Hepatocyte (in vitro differentiated cells): ENCODE measurements at regions not wholly inside any gene's neighbourhood (a gene's known extent, or its start where the extent isn't known, plus 50 kb on each side); places are given as distances from the start of the nearest gene placed in this dataset.

Experiments
- DNase-seq: peaks from one replicate; pipeline ENCODE4 v3.0.0-alpha.2; 2016; ENCODE audit warnings: low spot score
- H2AFZ ChIP-seq: fragments of 200-600 bp; sonication (generic); 2 replicates; pipeline ENCODE4 v1.6.0; 2016; ENCODE audit warnings: antibody characterized with exemption, mild to moderate bottlenecking
- H3K27ac ChIP-seq: fragments of 200-600 bp; sonication (generic); 2 replicates; pipeline ENCODE4 v1.5.1; 2016; ENCODE audit warnings: mild to moderate bottlenecking
- H3K27me3 ChIP-seq: fragments of 200-600 bp; sonication (generic); 2 replicates; pipeline ENCODE4 v1.6.1; 2016
- H3K36me3 ChIP-seq: fragments of 200-600 bp; sonication (generic); replicated peaks from 2 replicates; pipeline ENCODE4 v1.5.1; 2016; ENCODE audit warnings: low read depth; ENCODE audit not compliant: insufficient read depth
- H3K4me1 ChIP-seq: fragments of 200-600 bp; sonication (generic); 2 replicates; pipeline ENCODE4 v1.5.1; 2016; ENCODE audit warnings: mild to moderate bottlenecking, moderate library complexity; ENCODE audit not compliant: insufficient read depth
- H3K4me2 ChIP-seq: fragments of 200-600 bp; sonication (generic); 2 replicates; pipeline ENCODE4 v1.6.0; 2016
- H3K4me3 ChIP-seq: fragments of 200-600 bp; sonication (generic); 2 replicates; pipeline ENCODE4 v1.5.1; 2016; ENCODE audit warnings: mild to moderate bottlenecking
- H3K79me2 ChIP-seq: fragments of 200-600 bp; sonication (generic); 2 replicates; pipeline ENCODE4 v1.6.0; 2017; ENCODE audit warnings: mild to moderate bottlenecking
- H3K9me2 ChIP-seq: fragments of 200-600 bp; sonication (generic); replicated peaks from 2 replicates; pipeline ENCODE4 v1.6.0; 2017; ENCODE audit warnings: mild to moderate bottlenecking; ENCODE audit not compliant: insufficient read depth
- H3K9me3 ChIP-seq: fragments of 200-600 bp; sonication (generic); 2 replicates; pipeline ENCODE4 v1.5.1; 2016; ENCODE audit warnings: low read depth, mild to moderate bottlenecking
- H4K20me1 ChIP-seq: fragments of 200-600 bp; sonication (generic); 2 replicates; pipeline ENCODE4 v1.6.0; 2016; ENCODE audit warnings: mild to moderate bottlenecking; ENCODE audit not compliant: insufficient read depth, poor library complexity, severe bottlenecking
- CTCF ChIP-seq: fragments of 200-600 bp; sonication (generic); IDR thresholded peaks from 2 replicates; pipeline ENCODE4 v1.5.1; 2016; ENCODE audit warnings: antibody characterized with exemption, mild to moderate bottlenecking; ENCODE audit not compliant: poor library complexity
- EZH2 ChIP-seq: fragments of 200-600 bp; sonication (generic); IDR thresholded peaks from 2 replicates; pipeline ENCODE4 v1.6.1; 2016; ENCODE audit warnings: antibody characterized with exemption, mild to moderate bottlenecking, borderline replicate concordance
- EZH2phosphoT487 ChIP-seq: fragments of 200-600 bp; sonication (generic); IDR thresholded peaks from one replicate; pipeline ENCODE4 v1.6.1; 2018; ENCODE audit warnings: antibody characterized with exemption, mild to moderate bottlenecking, low read depth, moderate library complexity; ENCODE audit not compliant: unreplicated experiment, severe bottlenecking
- WGBS: methylation state at CpG from one replicate; pipeline ENCODE4 v1.1.6; 2016; ENCODE audit warnings: low lambda C conversion rate; ENCODE audit errors: missing lambda C conversion rate; 5-methylcytosine and 5-hydroxymethylcytosine counted together

- Histone ChIP-seq H3K79me2 (no peaks in the 10 kb centered on the region), H3K9me3 (no peaks in the 10 kb centered on the region), H3K36me3 (no peaks in the 10 kb centered on the region), H2AFZ (no peak overlapping the region), H3K4me1 (no peaks in the 10 kb centered on the region), H4K20me1 (no peaks in the 10 kb centered on the region), H3K4me3 (no peak overlapping the region), H3K27ac (no peak overlapping the region), H3K27me3 (no peaks in the 10 kb centered on the region), H3K9me2 (no peaks in the 10 kb centered on the region), H3K4me2 (no peak overlapping the region)
- DNase-seq = no peak
- WGBS = 78% methylated on average over 11 of the region's 11 CpGs
- TF ChIP-seq EZH2 = no peak
- TF ChIP-seq CTCF = no peak
- no peak for TF ChIP-seq EZH2phosphoT487
Measured at GRCh38 chr16:17538927-17539326, 68.2 kb upstream of the XYLT1 start.

GRCh38 chr16:17532338-17532995 lies 61.7 kb upstream of the XYLT1 start:
- no peak for TF ChIP-seq CTCF
- no peak for TF ChIP-seq EZH2
- TF ChIP-seq EZH2phosphoT487 = no peak
- Histone ChIP-seq H3K4me3 (no peak overlapping the region), H4K20me1 (no peaks in the 10 kb centered on the region), H3K9me2 (no peaks in the 10 kb centered on the region), H3K79me2 (no peaks in the 10 kb centered on the region), H3K36me3 (no peaks in the 10 kb centered on the region), H2AFZ (no peak overlapping the region), H3K9me3 (no peaks in the 10 kb centered on the region), H3K27me3 (no peaks in the 10 kb centered on the region), H3K4me1 (no peaks in the 10 kb centered on the region), H3K27ac (no peak overlapping the region), H3K4me2 (no peak overlapping the region)
- no peak for DNase-seq
- 81% methylated on average over 8 of the region's 8 CpGs for WGBS

GRCh38 chr16:17529982-17530760 lies 59.4 kb upstream of the XYLT1 start:
- no peaks in the 10 kb centered on the region for H3K9me3 ChIP-seq
- 92% methylated on average over 6 of the region's 6 CpGs for WGBS
- H2AFZ ChIP-seq = no peak overlapping the region
- TF ChIP-seq CTCF (no peak), EZH2phosphoT487 (no peak), EZH2 (no peak)
- no peaks in the 10 kb centered on the region for H3K27me3 ChIP-seq
- H3K79me2 ChIP-seq = no peaks in the 10 kb centered on the region
- no peak for DNase-seq
- no peak overlapping the region for H3K4me3 ChIP-seq
- H3K4me2 ChIP-seq = no peak overlapping the region
- no peak overlapping the region for H3K27ac ChIP-seq
- H3K4me1 ChIP-seq = no peaks in the 10 kb centered on the region
- H3K36me3 ChIP-seq = no peaks in the 10 kb centered on the region
- no peaks in the 10 kb centered on the region for H3K9me2 ChIP-seq
- no peaks in the 10 kb centered on the region for H4K20me1 ChIP-seq
